A549 (cell line): ENCODE measurements at regions not wholly inside any gene's neighbourhood (a gene's known extent, or its start where the extent isn't known, plus 50 kb on each side); places are given as distances from the start of the nearest gene placed in this dataset.

ENCODE experiments used
- KDM1A ChIP-seq: fragments of 200-600 bp; sonication (generic); IDR thresholded peaks from 2 replicates; pipeline ENCODE4 v1.6.1; 2016; ENCODE audit warnings: low read depth, mild to moderate bottlenecking
- POLR2A ChIP-seq: IDR thresholded peaks from 2 replicates; pipeline ENCODE4 v1.6.1; 2012; ENCODE audit warnings: mild to moderate bottlenecking, low read length
- TF ChIP-seq, protein P1 (sequence below): fragments of >200 bp; sonication (Bioruptor Twin); formaldehyde crosslinking; IDR thresholded peaks from 3 replicates; pipeline ENCODE4 v1.5.1; 2016

DNA sequence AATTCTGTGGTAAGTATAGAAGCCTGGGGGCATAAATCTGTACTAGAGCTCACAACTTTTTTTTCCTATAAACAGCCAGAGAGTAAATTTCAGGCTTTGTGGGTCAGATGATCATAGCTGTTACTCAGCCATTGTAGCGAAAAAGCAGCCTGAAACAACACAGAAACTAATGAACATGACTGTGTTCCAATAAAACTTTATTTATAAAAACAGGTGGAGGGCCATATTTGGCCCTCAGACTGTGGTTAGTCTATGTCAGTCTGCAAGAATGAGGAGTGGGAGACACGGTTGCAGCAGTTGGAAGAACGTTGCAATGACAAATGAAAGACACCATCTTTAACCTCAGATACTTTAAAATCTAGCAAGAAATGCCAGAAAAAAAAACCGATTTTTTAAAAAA, 389.6 kb upstream of the PRKCQ start:
- TF ChIP-seq POLR2A = no peak
- no peak for TF ChIP-seq KDM1A
- TF ChIP-seq, protein P1, sequence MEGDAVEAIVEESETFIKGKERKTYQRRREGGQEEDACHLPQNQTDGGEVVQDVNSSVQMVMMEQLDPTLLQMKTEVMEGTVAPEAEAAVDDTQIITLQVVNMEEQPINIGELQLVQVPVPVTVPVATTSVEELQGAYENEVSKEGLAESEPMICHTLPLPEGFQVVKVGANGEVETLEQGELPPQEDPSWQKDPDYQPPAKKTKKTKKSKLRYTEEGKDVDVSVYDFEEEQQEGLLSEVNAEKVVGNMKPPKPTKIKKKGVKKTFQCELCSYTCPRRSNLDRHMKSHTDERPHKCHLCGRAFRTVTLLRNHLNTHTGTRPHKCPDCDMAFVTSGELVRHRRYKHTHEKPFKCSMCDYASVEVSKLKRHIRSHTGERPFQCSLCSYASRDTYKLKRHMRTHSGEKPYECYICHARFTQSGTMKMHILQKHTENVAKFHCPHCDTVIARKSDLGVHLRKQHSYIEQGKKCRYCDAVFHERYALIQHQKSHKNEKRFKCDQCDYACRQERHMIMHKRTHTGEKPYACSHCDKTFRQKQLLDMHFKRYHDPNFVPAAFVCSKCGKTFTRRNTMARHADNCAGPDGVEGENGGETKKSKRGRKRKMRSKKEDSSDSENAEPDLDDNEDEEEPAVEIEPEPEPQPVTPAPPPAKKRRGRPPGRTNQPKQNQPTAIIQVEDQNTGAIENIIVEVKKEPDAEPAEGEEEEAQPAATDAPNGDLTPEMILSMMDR = no peak
